OCI-LY7 (cell line): ENCODE measurements at regions not wholly inside any gene's neighbourhood (a gene's known extent, or its start where the extent isn't known, plus 50 kb on each side); places are given as distances from the start of the nearest gene placed in this dataset.

ENCODE experiments used
- BruUV-seq: library from RNA; stranded (reverse); fragments of 400-500 nt; replicated peaks from 2 replicates; lab custom pipeline; 2021; lab: Mats Ljungman, UMichigan
- CTCF ChIA-PET: fragments of 300-600 bp; sonication (Branson Sonifier 250); formaldehyde crosslinking; loops from one replicate; lab custom pipeline; 2022; ENCODE audit warnings: antibody characterized with exemption; ENCODE audit not compliant: unreplicated experiment; lab: Charles Lee
- POLR2A ChIA-PET: fragments of 300-600 bp; sonication (Branson Sonifier 250); formaldehyde crosslinking; loops from one replicate; lab custom pipeline; 2022; ENCODE audit warnings: antibody characterized with exemption; lab: Charles Lee
- DNase-seq: peaks from one replicate; pipeline ENCODE4 v3.0.0-alpha.2; 2015; ENCODE audit warnings: low spot score
- H2AFZ ChIP-seq: fragments of 200-600 bp; sonication (generic), shearing (Covaris generic); 2 replicates; pipeline ENCODE4 v1.6.1; 2014; ENCODE audit warnings: mild to moderate bottlenecking, antibody characterized with exemption, low read length, moderate library complexity
- H3K27ac ChIP-seq: fragments of 200-600 bp; sonication (generic); 2 replicates; pipeline ENCODE4 v1.5.1; 2014; ENCODE audit warnings: mixed run types, low read depth, mild to moderate bottlenecking, moderate library complexity, low read length, inconsistent platforms; ENCODE audit not compliant: poor library complexity, severe bottlenecking
- H3K36me3 ChIP-seq: fragments of 200-600 bp; sonication (generic); 2 replicates; pipeline ENCODE4 v1.6.1; 2014; ENCODE audit warnings: mild to moderate bottlenecking, antibody characterized with exemption, low read length, moderate library complexity, mixed read lengths; ENCODE audit not compliant: insufficient read depth
- H3K4me1 ChIP-seq: fragments of 200-600 bp; sonication (generic); 2 replicates; pipeline ENCODE4 v1.5.1; 2014; ENCODE audit warnings: mild to moderate bottlenecking, low read length; ENCODE audit not compliant: insufficient read depth, poor library complexity, severe bottlenecking
- H3K4me2 ChIP-seq: fragments of 200-600 bp; sonication (generic); 2 replicates; pipeline ENCODE4 v1.6.1; 2014; ENCODE audit warnings: mild to moderate bottlenecking, low read length
- H3K4me3 ChIP-seq: fragments of 200-600 bp; sonication (generic); 2 replicates; pipeline ENCODE4 v1.5.1; 2014; ENCODE audit warnings: mild to moderate bottlenecking, low read depth, low read length; ENCODE audit not compliant: poor library complexity, severe bottlenecking
- H3K79me2 ChIP-seq: fragments of 200-600 bp; sonication (generic); 2 replicates; pipeline ENCODE4 v1.6.1; 2016; ENCODE audit warnings: low read depth, mild to moderate bottlenecking, low read length, moderate library complexity, mixed read lengths; ENCODE audit not compliant: insufficient read depth
- H3K9me2 ChIP-seq: fragments of 200-600 bp; sonication (generic); 2 replicates; pipeline ENCODE4 v1.6.1; 2016; ENCODE audit warnings: mild to moderate bottlenecking, low read length, mixed read lengths; ENCODE audit not compliant: insufficient read depth
- H3K9me3 ChIP-seq: fragments of 200-600 bp; sonication (generic); 2 replicates; pipeline ENCODE4 v1.6.1; 2014; ENCODE audit warnings: mild to moderate bottlenecking, mixed run types, low read length, mixed read lengths
- H4K20me1 ChIP-seq: fragments of 200-600 bp; sonication (generic); 2 replicates; pipeline ENCODE4 v1.6.1; 2014; ENCODE audit warnings: mild to moderate bottlenecking, antibody characterized with exemption, low read length, moderate library complexity, mixed read lengths; ENCODE audit not compliant: insufficient read depth
- CTCF ChIP-seq: fragments of 200-600 bp; sonication (generic); conservative IDR thresholded peaks from 2 replicates; pipeline ENCODE4 v1.5.1; 2014; ENCODE audit warnings: mild to moderate bottlenecking, antibody characterized with exemption, low read length, moderate library complexity, mixed read lengths
- EZH2phosphoT487 ChIP-seq: fragments of 200-600 bp; sonication (generic); IDR thresholded peaks from 2 replicates; pipeline ENCODE4 v1.6.1; 2018; ENCODE audit warnings: low read depth, borderline replicate concordance, mild to moderate bottlenecking, mixed run types, antibody characterized with exemption, low read length, moderate library complexity, mixed read lengths
- intact Hi-C: fragments of 100-400 bp; cut with micrococcal nuclease; formaldehyde crosslinking; loops from one replicate; pipeline ENCODE4 v1.10.0; 2022; ENCODE audit not compliant: unreplicated experiment

GRCh38 chr3:34012102-34012461 lies 213.7 kb downstream of the PDCD6IP start:
- Histone ChIP-seq H4K20me1 (no peaks in the 10 kb centered on the region), H3K4me1 (peaks cover 49% of the 10 kb centered on the region), H3K9me3 (no peaks in the 10 kb centered on the region), H3K9me2 (no peaks in the 10 kb centered on the region), H3K27ac (no peak overlapping the region), H3K79me2 (no peaks in the 10 kb centered on the region), H3K4me3 (no peak overlapping the region), H3K36me3 (no peaks in the 10 kb centered on the region), H2AFZ (peak overlapping the region; percentile 0; the same call in 1 of the 2 replicates), H3K4me2 (no peak overlapping the region)
- ChIA-PET POLR2A (no interaction called here), CTCF (no interaction called here)
- DNase-seq = no peak
- BruUV-seq = no TSS peak
- TF ChIP-seq CTCF (no peak), EZH2phosphoT487 (no peak)
- intact Hi-C loops = loop anchor here (10.0 kb wide), 2 partner anchors 127 to 1653 kb away; no protein-coding TSS in a partner anchor

- CTCF ChIA-PET = no interaction called here
- no peaks in the 10 kb centered on the region for H3K79me2 ChIP-seq
- H4K20me1 ChIP-seq = no peaks in the 10 kb centered on the region
- intact Hi-C loops = loop anchor here (10.0 kb wide), 2 partner anchors 129 to 1651 kb away; no protein-coding TSS in a partner anchor
- no peaks in the 10 kb centered on the region for H3K36me3 ChIP-seq
- no TSS peak for BruUV-seq
- H3K9me2 ChIP-seq = no peaks in the 10 kb centered on the region
- POLR2A ChIA-PET = interaction anchor here (0.6 kb wide), 1 partner anchor 95 kb away, joined by 3 read pairs; no protein-coding TSS in a partner anchor
- TF ChIP-seq CTCF = no peak
- no peak for TF ChIP-seq EZH2phosphoT487
- no peak overlapping the region for H2AFZ ChIP-seq
- no peak overlapping the region for H3K27ac ChIP-seq
- no peak for DNase-seq
- no peaks in the 10 kb centered on the region for H3K9me3 ChIP-seq
- no peak overlapping the region for H3K4me3 ChIP-seq
- H3K4me2 ChIP-seq = no peak overlapping the region
- peaks cover 57% of the 10 kb centered on the region for H3K4me1 ChIP-seq
Observed at GRCh38 chr3:34013818-34014570, 215.6 kb downstream of the PDCD6IP start.
